ENCODE measurements at regions not wholly inside any gene's neighbourhood (a gene's known extent, or its start where the extent isn't known, plus 50 kb on each side); places are given as distances from the start of the nearest gene placed in this dataset.

GRCh38 chr5:146952168-146952567 is 73.6 kb upstream of the PPP2R2B start (continued):
- TF ChIP-seq TCF7L2 (IDR thresholded peaks at IDR 0.05; ENCODE audit: borderline replicate concordance, extremely low read depth, insufficient read depth, insufficient read length) = no peak
- TF ChIP-seq EZH2phosphoT487 (IDR thresholded peaks at IDR 0.05; ENCODE audit: borderline replicate concordance) = no peak
- TF ChIP-seq ZFX (IDR thresholded peaks at IDR 0.05) = no peak
- TF ChIP-seq POLR2AphosphoS5 (IDR thresholded peaks at IDR 0.05; ENCODE audit: low read depth, low read length) = no peak
- TF ChIP-seq EZH2 (IDR thresholded peaks at IDR 0.05) = no peak
- TF ChIP-seq ELF1 (IDR thresholded peaks at IDR 0.05; ENCODE audit: borderline replicate concordance, low read depth) = no peak
- no peak for TF ChIP-seq YY1 (IDR thresholded peaks at IDR 0.05; ENCODE audit: extremely low read depth, insufficient replicate concordance, low read depth, low read length)

GRCh38 chr5:146956217-146956616 is 77.7 kb upstream of the PPP2R2B start:
- ATAC-seq (no peak), DNase-seq (ENCODE audit: low read depth, low spot score) (no peak)
- Histone ChIP-seq H3K36me3 (ENCODE audit: control insufficient read depth in 1 of 2, insufficient read depth in 2 of 2, low read length in 2 of 2) (no peaks in the 10 kb centered on the region), H3K9me2 (ENCODE audit: insufficient read depth) (no peaks in the 10 kb centered on the region), H3K9ac (ENCODE audit: low read length) (no peak overlapping the region), H3K4me3 (replicated peaks in 1 of 2; ENCODE audit: low read depth in 1 of 2, low read length in 2 of 2) (no peak overlapping the region), H3K27me3 (ENCODE audit: insufficient read depth, low read length) (peaks cover 8% of the 10 kb centered on the region; the same call in 1 of the 2 replicates), H3K4me2 (ENCODE audit: low read length) (no peak overlapping the region), H3K4me1 (ENCODE audit: control insufficient read depth in 1 of 2, insufficient read depth in 2 of 2, low read length in 2 of 2) (no peaks in the 10 kb centered on the region), H3K79me2 (ENCODE audit: insufficient read depth, low read length) (no peaks in the 10 kb centered on the region), H3K27ac (ENCODE audit: low read depth, low read length) (no peak overlapping the region), H3K9me3 (ENCODE audit: control insufficient read depth in 1 of 2, insufficient read depth in 1 of 2, low read depth in 1 of 2, low read length in 2 of 2) (no peaks in the 10 kb centered on the region), H4K20me1 (ENCODE audit: insufficient read depth) (no peaks in the 10 kb centered on the region), H2AFZ (ENCODE audit: low read depth, low read length, poor library complexity, severe bottlenecking) (no peak overlapping the region)
- ChIA-PET CTCF (interaction anchor here (1.4 to 1.5 kb wide), 2 partner anchors 10 to 423 kb away, joined by 3 to 7 read pairs; no protein-coding TSS in a partner anchor), POLR2A (no interaction called here), RAD21 (ENCODE audit: low non-redundant PET in 1 of 2, low total read pairs in 2 of 2, uncharacterized antibody in 2 of 2, unreplicated experiment in 2 of 2) (no interaction called here)
- TF ChIP-seq POLR2A (IDR thresholded peaks at IDR 0.05; ENCODE audit: borderline replicate concordance, extremely low read depth, insufficient read depth, insufficient read length) (no peak), EZH2phosphoT487 (IDR thresholded peaks at IDR 0.05; ENCODE audit: borderline replicate concordance) (no peak), ELF1 (IDR thresholded peaks at IDR 0.05; ENCODE audit: borderline replicate concordance, low read depth) (no peak), YY1 (IDR thresholded peaks at IDR 0.05; ENCODE audit: extremely low read depth, insufficient replicate concordance, low read depth, low read length) (no peak), SP1 (IDR thresholded peaks at IDR 0.05; ENCODE audit: low read depth) (no peak), CEBPB (IDR thresholded peaks at IDR 0.05; ENCODE audit: low read depth) (no peak), ZNF274 (IDR thresholded peaks at IDR 0.05; ENCODE audit: low read depth, low read length) (no peak), EGR1 (IDR thresholded peaks at IDR 0.05; ENCODE audit: low read depth) (no peak), JUND (IDR thresholded peaks at IDR 0.05) (no peak), FOSL1 (IDR thresholded peaks at IDR 0.05; ENCODE audit: low read depth) (no peak), RAD21 (IDR thresholded peaks at IDR 0.05; ENCODE audit: low read depth) (no peak), CBX3 (IDR thresholded peaks at IDR 0.05; ENCODE audit: low read depth) (no peak), POLR2AphosphoS5 (IDR thresholded peaks at IDR 0.05; ENCODE audit: low read depth, low read length) (no peak), ATF3 (IDR thresholded peaks at IDR 0.05) (no peak)
- TF ChIP-seq, protein P1, sequence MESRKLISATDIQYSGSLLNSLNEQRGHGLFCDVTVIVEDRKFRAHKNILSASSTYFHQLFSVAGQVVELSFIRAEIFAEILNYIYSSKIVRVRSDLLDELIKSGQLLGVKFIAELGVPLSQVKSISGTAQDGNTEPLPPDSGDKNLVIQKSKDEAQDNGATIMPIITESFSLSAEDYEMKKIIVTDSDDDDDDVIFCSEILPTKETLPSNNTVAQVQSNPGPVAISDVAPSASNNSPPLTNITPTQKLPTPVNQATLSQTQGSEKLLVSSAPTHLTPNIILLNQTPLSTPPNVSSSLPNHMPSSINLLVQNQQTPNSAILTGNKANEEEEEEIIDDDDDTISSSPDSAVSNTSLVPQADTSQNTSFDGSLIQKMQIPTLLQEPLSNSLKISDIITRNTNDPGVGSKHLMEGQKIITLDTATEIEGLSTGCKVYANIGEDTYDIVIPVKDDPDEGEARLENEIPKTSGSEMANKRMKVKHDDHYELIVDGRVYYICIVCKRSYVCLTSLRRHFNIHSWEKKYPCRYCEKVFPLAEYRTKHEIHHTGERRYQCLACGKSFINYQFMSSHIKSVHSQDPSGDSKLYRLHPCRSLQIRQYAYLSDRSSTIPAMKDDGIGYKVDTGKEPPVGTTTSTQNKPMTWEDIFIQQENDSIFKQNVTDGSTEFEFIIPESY (IDR thresholded peaks at IDR 0.05; ENCODE audit: extremely low read depth, insufficient replicate concordance, low read length) = no peak
- TF ChIP-seq, protein P2, sequence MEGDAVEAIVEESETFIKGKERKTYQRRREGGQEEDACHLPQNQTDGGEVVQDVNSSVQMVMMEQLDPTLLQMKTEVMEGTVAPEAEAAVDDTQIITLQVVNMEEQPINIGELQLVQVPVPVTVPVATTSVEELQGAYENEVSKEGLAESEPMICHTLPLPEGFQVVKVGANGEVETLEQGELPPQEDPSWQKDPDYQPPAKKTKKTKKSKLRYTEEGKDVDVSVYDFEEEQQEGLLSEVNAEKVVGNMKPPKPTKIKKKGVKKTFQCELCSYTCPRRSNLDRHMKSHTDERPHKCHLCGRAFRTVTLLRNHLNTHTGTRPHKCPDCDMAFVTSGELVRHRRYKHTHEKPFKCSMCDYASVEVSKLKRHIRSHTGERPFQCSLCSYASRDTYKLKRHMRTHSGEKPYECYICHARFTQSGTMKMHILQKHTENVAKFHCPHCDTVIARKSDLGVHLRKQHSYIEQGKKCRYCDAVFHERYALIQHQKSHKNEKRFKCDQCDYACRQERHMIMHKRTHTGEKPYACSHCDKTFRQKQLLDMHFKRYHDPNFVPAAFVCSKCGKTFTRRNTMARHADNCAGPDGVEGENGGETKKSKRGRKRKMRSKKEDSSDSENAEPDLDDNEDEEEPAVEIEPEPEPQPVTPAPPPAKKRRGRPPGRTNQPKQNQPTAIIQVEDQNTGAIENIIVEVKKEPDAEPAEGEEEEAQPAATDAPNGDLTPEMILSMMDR (IDR thresholded peaks at IDR 0.05 in 2 of 3, conservative IDR thresholded peaks at IDR 0.05 in 1 of 3; ENCODE audit: borderline replicate concordance in 1 of 3, insufficient read depth in 1 of 3, low read depth in 2 of 3, low read length in 2 of 3) = no peak
- no TSS peak for BruUV-seq (replicated peaks)
- intact Hi-C loops (cut with micrococcal nuclease) = no loop called here
